DND-41 (cell line): ENCODE measurements at regions not wholly inside any gene's neighbourhood (a gene's known extent, or its start where the extent isn't known, plus 50 kb on each side); places are given as distances from the start of the nearest gene placed in this dataset.

Experiments
- ATAC-seq: fragments of 200-7000 bp; cut with Tn5 transposase; 3 replicates; pipeline ENCODE4 v1.9.1; 2021; ENCODE audit warnings: low read depth; ENCODE audit not compliant: insufficient read depth
- DNase-seq: peaks from one replicate; pipeline ENCODE4 v3.0.0-alpha.2; 2020
- H2AFZ ChIP-seq: 2 replicates; pipeline ENCODE4 v1.6.0; 2012; ENCODE audit warnings: low read depth, low read length
- H3K27ac ChIP-seq: 2 replicates; pipeline ENCODE4 v1.5.1; 2012; ENCODE audit warnings: low read length, inconsistent platforms
- H3K27me3 ChIP-seq: fragments of 200-600 bp; sonication (generic); 2 replicates; pipeline ENCODE4 v1.6.0; 2012; ENCODE audit warnings: low read length, mild to moderate bottlenecking, inconsistent platforms; ENCODE audit not compliant: insufficient read depth, poor library complexity
- H3K36me3 ChIP-seq: 2 replicates; pipeline ENCODE4 v1.5.1; 2012; ENCODE audit warnings: low read length, inconsistent platforms; ENCODE audit not compliant: insufficient read depth
- H3K4me1 ChIP-seq: 2 replicates; pipeline ENCODE4 v1.5.1; 2012; ENCODE audit warnings: mild to moderate bottlenecking, low read length; ENCODE audit not compliant: insufficient read depth
- H3K4me2 ChIP-seq: 2 replicates; pipeline ENCODE4 v1.6.0; 2012; ENCODE audit warnings: mild to moderate bottlenecking, moderate library complexity, low read length, inconsistent platforms; ENCODE audit not compliant: insufficient read depth
- H3K4me3 ChIP-seq, 2 experiments: fragments of 200-600 bp in 1 of 2; shearing (Covaris generic) in 1 of 2; 2 replicates each; pipeline ENCODE4 v1.5.1; 2012 to 2016; ENCODE audit warnings: inconsistent platforms in 2 of 2, low read length in 2 of 2, mild to moderate bottlenecking in 2 of 2, low read depth in 1 of 2, moderate library complexity in 1 of 2
- H3K79me2 ChIP-seq: 2 replicates; pipeline ENCODE4 v1.6.0; 2012; ENCODE audit warnings: low read length, inconsistent platforms; ENCODE audit not compliant: insufficient read depth
- H3K9ac ChIP-seq: 2 replicates; pipeline ENCODE4 v1.6.0; 2012; ENCODE audit warnings: low read depth, mild to moderate bottlenecking, inconsistent platforms, low read length, moderate library complexity
- H3K9me3 ChIP-seq: 2 replicates; pipeline ENCODE4 v1.5.1; 2012; ENCODE audit warnings: low read length, moderate library complexity, mild to moderate bottlenecking, inconsistent platforms; ENCODE audit not compliant: insufficient read depth, severe bottlenecking
- H4K20me1 ChIP-seq: 2 replicates; pipeline ENCODE4 v1.6.0; 2012; ENCODE audit warnings: low read length; ENCODE audit not compliant: insufficient read depth
- CTCF ChIP-seq: IDR thresholded peaks from 2 replicates; pipeline ENCODE4 v1.5.1; 2012; ENCODE audit warnings: borderline replicate concordance, low read length, moderate library complexity, mild to moderate bottlenecking; ENCODE audit not compliant: poor library complexity, severe bottlenecking; ENCODE audit errors: extremely low read depth
- EZH2 ChIP-seq: IDR thresholded peaks from 3 replicates; pipeline ENCODE4 v1.6.1; 2012; ENCODE audit warnings: borderline replicate concordance, low read depth, mild to moderate bottlenecking, moderate library complexity, low read length, inconsistent platforms; ENCODE audit not compliant: severe bottlenecking

GRCh38 chr2:883803-884748 is 66.6 kb upstream of the SNTG2 start:
- TF ChIP-seq CTCF (no peak), EZH2 (no peak)
- Histone ChIP-seq H3K79me2 (no peaks in the 10 kb centered on the region), H3K27me3 (no peaks in the 10 kb centered on the region), H3K36me3 (no peaks in the 10 kb centered on the region), H3K9ac (no peak overlapping the region), H3K9me3 (no peaks in the 10 kb centered on the region), H3K4me2 (no peak overlapping the region), H4K20me1 (no peaks in the 10 kb centered on the region), H2AFZ (no peak overlapping the region), H3K27ac (no peak overlapping the region), H3K4me3 (no peak overlapping the region), H3K4me1 (no peaks in the 10 kb centered on the region)
- DNase-seq (peak; percentile 2), ATAC-seq (no peak)

- no peak for ATAC-seq
Measured at GRCh38 chr2:883260-883802, 67.3 kb upstream of the SNTG2 start.

GRCh38 chr2:881204-881918 is 69.3 kb upstream of the SNTG2 start:
- H3K79me2 ChIP-seq, result peaks cover 4% of the 10 kb centered on the region; the same call in 1 of the 2 replicates
- TF ChIP-seq CTCF (no peak), EZH2 (no peak)
- H2AFZ ChIP-seq, result no peak overlapping the region
- ATAC-seq, result peak; percentile 35; the same call in 1 of the 3 replicates
- no peaks in the 10 kb centered on the region for H3K27me3 ChIP-seq
- no peak overlapping the region for H3K4me3 ChIP-seq
- no peaks in the 10 kb centered on the region for H3K4me1 ChIP-seq
- peaks cover 7% of the 10 kb centered on the region for H3K36me3 ChIP-seq
- H4K20me1 ChIP-seq, result no peaks in the 10 kb centered on the region
- H3K4me2 ChIP-seq, result no peak overlapping the region
- H3K27ac ChIP-seq, result no peak overlapping the region
- H3K9me3 ChIP-seq, result peaks cover 6% of the 10 kb centered on the region
- DNase-seq, result peak; percentile 2
- no peak overlapping the region for H3K9ac ChIP-seq

More at GRCh38 chr2:883260-883802, 67.3 kb upstream of the SNTG2 start:
- DNase-seq, result no peak
- Histone ChIP-seq H3K36me3 (peaks cover 4% of the 10 kb centered on the region), H3K27me3 (no peaks in the 10 kb centered on the region), H3K4me3 (no peak overlapping the region), H3K9me3 (peaks cover 4% of the 10 kb centered on the region), H3K4me1 (no peaks in the 10 kb centered on the region), H4K20me1 (no peaks in the 10 kb centered on the region), H3K4me2 (no peak overlapping the region), H2AFZ (no peak overlapping the region), H3K9ac (no peak overlapping the region), H3K79me2 (peaks cover 4% of the 10 kb centered on the region; the same call in 1 of the 2 replicates), H3K27ac (no peak overlapping the region)
- TF ChIP-seq EZH2, result no peak
